HG03432 (cell line): ENCODE measurements at regions not wholly inside any gene's neighbourhood (a gene's known extent, or its start where the extent isn't known, plus 50 kb on each side); places are given as distances from the start of the nearest gene placed in this dataset.
"Not testable (repeated sequence)": the region's sequence is repeated elsewhere in the genome, so short reads cannot be mapped to it uniquely, and the experiment has no call there.

ENCODE experiments used
- ATAC-seq: cut with Tn5 transposase; IDR thresholded peaks from one replicate; pipeline ENCODE4 v1.9.1; 2021; ENCODE audit warnings: mild to moderate bottlenecking, moderate library complexity; ENCODE audit not compliant: unreplicated experiment

- no peak for ATAC-seq
These were observed 212.4 kb downstream of the LRRC70 start for GRCh38 chr5:62791059-62791458.

- ATAC-seq, result no peak
These were observed 211.7 kb downstream of the LRRC70 start for GRCh38 chr5:62790348-62790747.

GRCh38 chr5:62786099-62786498 is 207.5 kb downstream of the LRRC70 start:
- ATAC-seq, result no peak

GRCh38 chr5:62785588-62785987 is 207.0 kb downstream of the LRRC70 start:
- ATAC-seq, result no peak

- ATAC-seq, result peak; percentile 62
These were observed 204.9 kb downstream of the LRRC70 start for GRCh38 chr5:62783374-62784057.

GRCh38 chr5:62780888-62781287 is 202.3 kb downstream of the LRRC70 start:
- no peak for ATAC-seq

- ATAC-seq, result no peak
These were observed 201.6 kb downstream of the LRRC70 start for GRCh38 chr5:62780230-62780629.

- peak; percentile 66 for ATAC-seq
These were observed 200.4 kb downstream of the LRRC70 start for GRCh38 chr5:62779010-62779422.

- ATAC-seq, result peak; percentile 16
These were observed 199.8 kb downstream of the LRRC70 start for GRCh38 chr5:62778316-62779009.

- ATAC-seq, result not testable (repeated sequence)
These were observed 198.5 kb downstream of the LRRC70 start for GRCh38 chr5:62777081-62777480.

GRCh38 chr5:62776592-62776991 is 198.0 kb downstream of the LRRC70 start:
- not testable (repeated sequence) for ATAC-seq

- ATAC-seq, result no peak
These were observed 194.8 kb downstream of the LRRC70 start for GRCh38 chr5:62773460-62773859.

- no peak for ATAC-seq
These were observed 192.7 kb downstream of the LRRC70 start for GRCh38 chr5:62771341-62771740.

GRCh38 chr5:62767650-62768049 is 189.0 kb downstream of the LRRC70 start:
- no peak for ATAC-seq

- ATAC-seq, result no peak
These were observed 188.5 kb downstream of the LRRC70 start for GRCh38 chr5:62767077-62767476.

- no peak for ATAC-seq
These were observed 183.9 kb downstream of the LRRC70 start for GRCh38 chr5:62762503-62762902.

GRCh38 chr5:62757686-62758085 is 179.1 kb downstream of the LRRC70 start:
- not testable (repeated sequence) for ATAC-seq

GRCh38 chr5:62752998-62753367 is 174.4 kb downstream of the LRRC70 start:
- ATAC-seq, result not testable (repeated sequence)

GRCh38 chr5:62752056-62752997 is 173.7 kb downstream of the LRRC70 start:
- ATAC-seq, result not testable (repeated sequence)

- ATAC-seq, result no peak
These were observed 163.6 kb downstream of the LRRC70 start for GRCh38 chr5:62742207-62742606.

GRCh38 chr5:62741761-62742160 is 163.1 kb downstream of the LRRC70 start:
- ATAC-seq, result no peak
